ENCODE measurements at regions not wholly inside any gene's neighbourhood (a gene's known extent, or its start where the extent isn't known, plus 50 kb on each side); places are given as distances from the start of the nearest gene placed in this dataset.

- TF ChIP-seq CTCF (IDR thresholded peaks at IDR 0.05): no peak
- no peak for TF ChIP-seq POLR2A (IDR thresholded peaks at IDR 0.05)
- no peaks in the 10 kb centered on the region for H3K9me3 ChIP-seq
- no peaks in the 10 kb centered on the region for H3K27me3 ChIP-seq
- 57 to 61% methylated on average over 3 of the region's 3 CpGs for WGBS, 2 donors
- DNase-seq: no peak
- no peaks in the 10 kb centered on the region for H3K4me1 ChIP-seq
- no peaks in the 10 kb centered on the region for H3K36me3 ChIP-seq (ENCODE audit: low read depth, missing control alignments)
- H3K4me3 ChIP-seq: no peak overlapping the region
- H3K27ac ChIP-seq: no peak overlapping the region
- intact Hi-C loops (cut with DNase I; ENCODE audit: low total_unique reads): no loop called here
Observed at GRCh38 chr11:114790910-114791309, 112.6 kb downstream of the NXPE2 start.

GRCh38 chr11:114794048-114794684, 115.8 kb downstream of the NXPE2 start:
- Histone ChIP-seq H3K4me1 (no peaks in the 10 kb centered on the region), H3K27ac (no peak overlapping the region), H3K9me3 (no peaks in the 10 kb centered on the region), H3K4me3 (no peak overlapping the region), H3K36me3 (ENCODE audit: low read depth, missing control alignments) (no peaks in the 10 kb centered on the region), H3K27me3 (no peaks in the 10 kb centered on the region)
- no peak for DNase-seq
- intact Hi-C loops (cut with DNase I; ENCODE audit: low total_unique reads): no loop called here
- WGBS, 2 donors: 52 to 54% methylated on average over 3 of the region's 3 CpGs
- no peak for TF ChIP-seq POLR2A (IDR thresholded peaks at IDR 0.05)
- no peak for TF ChIP-seq CTCF (IDR thresholded peaks at IDR 0.05)

GRCh38 chr11:114796954-114797721, 118.8 kb downstream of the NXPE2 start:
- DNase-seq: no peak
- Histone ChIP-seq H3K4me3 (no peak overlapping the region), H3K4me1 (no peaks in the 10 kb centered on the region), H3K27ac (no peak overlapping the region), H3K27me3 (no peaks in the 10 kb centered on the region), H3K36me3 (ENCODE audit: low read depth, missing control alignments) (no peaks in the 10 kb centered on the region), H3K9me3 (no peaks in the 10 kb centered on the region)
- 60% methylated on average over 9 of the region's 9 CpGs for WGBS, 2 donors
- TF ChIP-seq POLR2A (IDR thresholded peaks at IDR 0.05): no peak
- intact Hi-C loops (cut with DNase I; ENCODE audit: low total_unique reads): no loop called here

GRCh38 chr11:114799476-114799875, 121.1 kb downstream of the NXPE2 start:
- Histone ChIP-seq H3K4me1 (no peaks in the 10 kb centered on the region), H3K27me3 (no peaks in the 10 kb centered on the region), H3K9me3 (no peaks in the 10 kb centered on the region), H3K36me3 (ENCODE audit: low read depth, missing control alignments) (no peaks in the 10 kb centered on the region), H3K27ac (no peak overlapping the region), H3K4me3 (no peak overlapping the region)
- TF ChIP-seq POLR2A (IDR thresholded peaks at IDR 0.05): no peak
- no peak for TF ChIP-seq CTCF (IDR thresholded peaks at IDR 0.05)
- WGBS, 2 donors: 23 to 25% methylated on average over 6 of the region's 6 CpGs
- intact Hi-C loops (cut with DNase I; ENCODE audit: low total_unique reads): no loop called here
- DNase-seq: no peak

GRCh38 chr11:114801773-114802172, 123.4 kb downstream of the NXPE2 start:
- Histone ChIP-seq H3K4me1 (no peaks in the 10 kb centered on the region), H3K9me3 (no peaks in the 10 kb centered on the region), H3K4me3 (no peak overlapping the region), H3K27ac (no peak overlapping the region), H3K27me3 (no peaks in the 10 kb centered on the region), H3K36me3 (ENCODE audit: low read depth, missing control alignments) (no peaks in the 10 kb centered on the region)
- DNase-seq: no peak
- TF ChIP-seq CTCF (IDR thresholded peaks at IDR 0.05) (no peak), POLR2A (IDR thresholded peaks at IDR 0.05) (no peak)
- intact Hi-C loops (cut with DNase I; ENCODE audit: low total_unique reads): no loop called here
- WGBS, 2 donors: 74 to 84% methylated on average over 3 of the region's 3 CpGs

Data from testis (tissue), 2 donors.